Occipital lobe (tissue), 1 donor: ENCODE measurements at regions not wholly inside any gene's neighbourhood (a gene's known extent, or its start where the extent isn't known, plus 50 kb on each side); places are given as distances from the start of the nearest gene placed in this dataset.

ENCODE experiments used
- DNase-seq: peaks from one replicate; lab custom pipeline; 2025; lab: John Stamatoyannopoulos, UW

- no peak for DNase-seq
Measured at GRCh38 chr12:90899456-90900182, 55.4 kb downstream of the CCER1 start.

- DNase-seq, result no peak
Measured at GRCh38 chr12:90897986-90898385, 57.0 kb downstream of the CCER1 start.

GRCh38 chr12:90897316-90897715, 57.7 kb downstream of the CCER1 start:
- no peak for DNase-seq

- no peak for DNase-seq
Measured at GRCh38 chr12:90896821-90897220, 58.2 kb downstream of the CCER1 start.

GRCh38 chr12:90896164-90896563, 58.8 kb downstream of the CCER1 start:
- no peak for DNase-seq

GRCh38 chr12:90888316-90888715, 66.7 kb downstream of the CCER1 start:
- DNase-seq, result no peak

GRCh38 chr12:90883456-90883855, 71.5 kb downstream of the CCER1 start:
- DNase-seq, result no peak

GRCh38 chr12:90871726-90872096, 83.3 kb downstream of the CCER1 start:
- no peak for DNase-seq

GRCh38 chr12:90870971-90871725, 83.8 kb downstream of the CCER1 start:
- DNase-seq, result no peak

GRCh38 chr12:90868626-90869025, 86.3 kb downstream of the CCER1 start:
- DNase-seq, result no peak

- DNase-seq, result no peak
Measured at GRCh38 chr12:90859591-90859990, 95.4 kb downstream of the CCER1 start.

- DNase-seq, result no peak
Measured at GRCh38 chr12:90858252-90858651, 96.7 kb downstream of the CCER1 start.

GRCh38 chr12:90855534-90855933, 99.4 kb downstream of the CCER1 start:
- no peak for DNase-seq

GRCh38 chr12:90854136-90854689, 100.8 kb downstream of the CCER1 start:
- peak; percentile 5 for DNase-seq

GRCh38 chr12:90851800-90852718, 102.9 kb downstream of the CCER1 start:
- no peak for DNase-seq

- no peak for DNase-seq
Measured at GRCh38 chr12:90842477-90842876, 112.5 kb downstream of the CCER1 start.

GRCh38 chr12:90841336-90841735, 113.6 kb downstream of the CCER1 start:
- no peak for DNase-seq

- DNase-seq, result no peak
Measured at GRCh38 chr12:90839346-90839745, 115.6 kb downstream of the CCER1 start.

GRCh38 chr12:90836689-90837088, 118.3 kb downstream of the CCER1 start:
- no peak for DNase-seq

- no peak for DNase-seq
Measured at GRCh38 chr12:90833228-90833627, 121.7 kb downstream of the CCER1 start.

- no peak for DNase-seq
Measured at GRCh38 chr12:90832427-90832826, 122.5 kb downstream of the CCER1 start.

- no peak for DNase-seq
Measured at GRCh38 chr12:90831712-90832111, 123.3 kb downstream of the CCER1 start.
